ENCODE measurements at regions not wholly inside any gene's neighbourhood (a gene's known extent, or its start where the extent isn't known, plus 50 kb on each side); places are given as distances from the start of the nearest gene placed in this dataset.

DNA sequence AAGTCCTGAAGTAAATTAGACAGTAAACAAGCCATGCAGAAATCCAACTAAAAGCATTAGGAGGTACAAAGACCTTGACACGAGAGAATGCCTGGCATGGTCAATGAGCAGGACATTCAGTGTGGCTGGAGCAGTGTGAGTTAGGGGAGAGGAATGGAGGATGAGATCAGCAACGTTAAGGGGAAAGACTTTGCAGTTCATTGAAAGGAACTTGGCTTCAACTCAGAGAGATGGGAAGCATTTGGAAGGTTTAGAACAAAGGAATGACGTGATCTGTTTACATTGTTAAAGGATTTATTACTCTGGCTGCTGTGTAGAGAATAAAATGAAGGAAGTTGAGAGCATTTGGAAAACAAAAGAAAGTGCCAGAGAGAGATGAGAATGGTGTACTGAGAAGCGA, 621.3 kb downstream of the XIRP2 start:
- TF ChIP-seq CTCF (IDR thresholded peaks at IDR 0.05 in 4 of 5, conservative IDR thresholded peaks at IDR 0.05 in 1 of 5) (no peak), POLR2A (IDR thresholded peaks at IDR 0.05) (no peak)

Measured in gastrocnemius medialis (tissue), 4 donors.